GM11168 (cell line): ENCODE measurements at regions not wholly inside any gene's neighbourhood (a gene's known extent, or its start where the extent isn't known, plus 50 kb on each side); places are given as distances from the start of the nearest gene placed in this dataset.
"Not testable (repeated sequence)": the region's sequence is repeated elsewhere in the genome, so short reads cannot be mapped to it uniquely, and the experiment has no call there.

Experiments used
- in situ Hi-C: fragments of 300-500 bp; cut with MboI; formaldehyde crosslinking; loops from one replicate; pipeline ENCODE4 v1.12.0; 2022; ENCODE audit warnings: low sequenced_read_pairs; ENCODE audit not compliant: unreplicated experiment

- in situ Hi-C loops = no loop called here
Observed at GRCh38 chrX:6990552-6991193, 156.8 kb upstream of the STS start.

GRCh38 chrX:6989858-6990257 lies 157.7 kb upstream of the STS start:
- in situ Hi-C loops = no loop called here

- in situ Hi-C loops = not testable (repeated sequence)
Observed at GRCh38 chrX:6988694-6989093, 158.8 kb upstream of the STS start.

- in situ Hi-C loops = no loop called here
Observed at GRCh38 chrX:6986915-6987314, 160.6 kb upstream of the STS start.

- in situ Hi-C loops = no loop called here
Observed at GRCh38 chrX:6985537-6985936, 162.0 kb upstream of the STS start.

- in situ Hi-C loops = no loop called here
Observed at GRCh38 chrX:6983207-6983955, 164.1 kb upstream of the STS start.

- in situ Hi-C loops = no loop called here
Observed at GRCh38 chrX:6981718-6982406, 165.7 kb upstream of the STS start.

- in situ Hi-C loops = no loop called here
Observed at GRCh38 chrX:6980981-6981380, 166.5 kb upstream of the STS start.

GRCh38 chrX:6968231-6968630 lies 179.3 kb upstream of the STS start:
- in situ Hi-C loops = no loop called here

- in situ Hi-C loops = no loop called here
Observed at GRCh38 chrX:6965729-6966128, 181.8 kb upstream of the STS start.

GRCh38 chrX:6962006-6962355 lies 185.5 kb upstream of the STS start:
- in situ Hi-C loops = no loop called here

GRCh38 chrX:6961286-6962005 lies 186.1 kb upstream of the STS start:
- in situ Hi-C loops = no loop called here

GRCh38 chrX:6959006-6959405 lies 188.5 kb upstream of the STS start:
- in situ Hi-C loops = no loop called here

- in situ Hi-C loops = no loop called here
Observed at GRCh38 chrX:6954836-6955235, 192.7 kb upstream of the STS start.

GRCh38 chrX:6946168-6946567 lies 201.3 kb upstream of the STS start:
- in situ Hi-C loops = no loop called here

GRCh38 chrX:6941041-6941440 lies 206.5 kb upstream of the STS start:
- in situ Hi-C loops = no loop called here

GRCh38 chrX:6932942-6933341 lies 214.6 kb upstream of the STS start:
- in situ Hi-C loops = not testable (repeated sequence)

GRCh38 chrX:6930307-6930849 lies 217.1 kb upstream of the STS start:
- in situ Hi-C loops = no loop called here

- in situ Hi-C loops = no loop called here
Observed at GRCh38 chrX:6924443-6925077, 223.0 kb upstream of the STS start.

GRCh38 chrX:6917666-6918065 lies 229.8 kb upstream of the STS start:
- in situ Hi-C loops = no loop called here
